CD14-positive monocyte (primary cell): ENCODE measurements at regions not wholly inside any gene's neighbourhood (a gene's known extent, or its start where the extent isn't known, plus 50 kb on each side); places are given as distances from the start of the nearest gene placed in this dataset.
"Not testable (repeated sequence)": the region's sequence is repeated elsewhere in the genome, so short reads cannot be mapped to it uniquely, and the experiment has no call there.

Experiments
- DNase-seq, 3 donors: peaks; one replicate each; pipeline ENCODE4 v3.0.0-alpha.2; 2011 to 2022
- H2AFZ ChIP-seq: 2 replicates; pipeline ENCODE4 v1.6.0; 2012; ENCODE audit warnings: mild to moderate bottlenecking, low read depth, low read length, inconsistent platforms; ENCODE audit not compliant: insufficient read depth, poor library complexity, severe bottlenecking
- H3K27ac ChIP-seq, 2 donors: 1 replicate in 1 of 2; 2 replicates in 1 of 2; pipeline ENCODE4 v1.5.1; 2012 to 2013; ENCODE audit warnings: low read length in 2 of 2, control low read depth in 1 of 2, inconsistent platforms in 1 of 2, low read depth in 1 of 2, mild to moderate bottlenecking in 1 of 2
- H3K27me3 ChIP-seq, 2 donors: one replicate each; pipeline versions ENCODE4 v1.6.0 to v1.6.1; 2011 to 2013; ENCODE audit warnings: low read length in 2 of 2; ENCODE audit not compliant: control insufficient read depth in 2 of 2, insufficient read depth in 2 of 2
- H3K36me3 ChIP-seq, 2 donors: replicated peaks in 1 of 2; 1 replicate in 1 of 2; 2 replicates in 1 of 2; pipeline versions ENCODE4 v1.5.1 to v1.6.1; 2012 to 2013; ENCODE audit warnings: low read length in 2 of 2, control low read depth in 1 of 2, inconsistent platforms in 1 of 2, mild to moderate bottlenecking in 1 of 2; ENCODE audit not compliant: insufficient read depth in 2 of 2, control insufficient read depth in 1 of 2
- H3K4me1 ChIP-seq, 2 donors: 1 replicate in 1 of 2; 2 replicates in 1 of 2; pipeline versions ENCODE4 v1.5.1 to v1.6.1; 2012 to 2013; ENCODE audit warnings: low read length in 2 of 2, control low read depth in 1 of 2, inconsistent platforms in 1 of 2, mild to moderate bottlenecking in 1 of 2, moderate library complexity in 1 of 2; ENCODE audit not compliant: insufficient read depth in 2 of 2, control insufficient read depth in 1 of 2
- H3K4me2 ChIP-seq: replicated peaks from 2 replicates; pipeline ENCODE3; 2012; ENCODE audit warnings: low read length, moderate library complexity, mild to moderate bottlenecking; ENCODE audit not compliant: poor library complexity, severe bottlenecking; ENCODE audit errors: extremely low read depth
- H3K4me3 ChIP-seq, 3 experiments: fragments of 200-600 bp in 1 of 3; sonication (generic) in 1 of 3; replicated peaks in 1 of 3; 1 replicate in 2 of 3; 2 replicates in 1 of 3; pipeline ENCODE4 v1.5.1; 2011 to 2013; ENCODE audit warnings: low read length in 3 of 3, mild to moderate bottlenecking in 3 of 3, control low read depth in 2 of 3, low read depth in 2 of 3, inconsistent platforms in 1 of 3, moderate library complexity in 1 of 3
- H3K79me2 ChIP-seq: 2 replicates; pipeline ENCODE4 v1.6.0; 2012; ENCODE audit warnings: mild to moderate bottlenecking, control low read depth, inconsistent platforms, low read length, moderate library complexity; ENCODE audit not compliant: insufficient read depth
- H3K9ac ChIP-seq: 2 replicates; pipeline ENCODE4 v1.6.0; 2017; ENCODE audit warnings: low read length, mild to moderate bottlenecking; ENCODE audit not compliant: insufficient read depth, poor library complexity, severe bottlenecking
- H3K9me3 ChIP-seq, 2 donors: replicated peaks in 1 of 2; 1 replicate in 1 of 2; 2 replicates in 1 of 2; pipeline versions ENCODE4 v1.5.1 to v1.6.1; 2012 to 2013; ENCODE audit warnings: low read length in 2 of 2, control low read depth in 1 of 2; ENCODE audit not compliant: control insufficient read depth in 1 of 2, insufficient read depth in 1 of 2
- H4K20me1 ChIP-seq: 2 replicates; pipeline ENCODE4 v1.6.0; 2012; ENCODE audit warnings: mild to moderate bottlenecking, low read length, control low read depth, moderate library complexity; ENCODE audit not compliant: insufficient read depth
- H3K27ac Mint-ChIP-seq, 7 donors: one replicate each; pipeline ENCODE4 v1.8.0; 2020; ENCODE audit warnings: mild to moderate bottlenecking in 7 of 7, mixed read lengths in 7 of 7, moderate library complexity in 6 of 7, inconsistent platforms in 2 of 7
- H3K27me3 Mint-ChIP-seq, 3 donors: one replicate each; pipeline ENCODE4 v1.8.0; 2021 to 2022; ENCODE audit warnings: low read depth in 3 of 3, mild to moderate bottlenecking in 3 of 3, mixed read lengths in 3 of 3, moderate library complexity in 3 of 3, inconsistent platforms in 1 of 3
- H3K36me3 Mint-ChIP-seq, 2 donors: one replicate each; pipeline ENCODE4 v1.8.0; 2020; ENCODE audit warnings: mixed read lengths in 2 of 2, inconsistent platforms in 1 of 2, mild to moderate bottlenecking in 1 of 2
- H3K4me1 Mint-ChIP-seq: one replicate; pipeline ENCODE4 v1.8.0; 2020; ENCODE audit warnings: mild to moderate bottlenecking, mixed read lengths
- H3K4me3 Mint-ChIP-seq, 2 donors: one replicate each; pipeline ENCODE4 v1.8.0; 2020; ENCODE audit warnings: mild to moderate bottlenecking in 2 of 2, mixed read lengths in 2 of 2, moderate library complexity in 1 of 2
- H3K9me3 Mint-ChIP-seq, 7 donors: one replicate each; pipeline ENCODE4 v1.8.0; 2020 to 2022; ENCODE audit warnings: mixed read lengths in 7 of 7, mild to moderate bottlenecking in 6 of 7, moderate library complexity in 6 of 7, inconsistent platforms in 2 of 7
- WGBS: methylation state at CpG from one replicate; pipeline ENCODE4 v1.1.5; 2013; ENCODE audit warnings: missing lambda C conversion rate; ENCODE audit not compliant: insufficient coverage; 5-methylcytosine and 5-hydroxymethylcytosine counted together
- intact Hi-C, 2 donors: fragments of 100-400 bp; cut with micrococcal nuclease; formaldehyde crosslinking; loops; one replicate each; pipeline versions ENCODE4 v1.15.0 to v1.15.1; 2023
- TF ChIP-seq, protein P1 (sequence below): fragments of 200-600 bp; IDR thresholded peaks from one replicate; pipeline ENCODE4 v1.8.0; 2022; ENCODE audit warnings: antibody characterized with exemption, mild to moderate bottlenecking

DNA sequence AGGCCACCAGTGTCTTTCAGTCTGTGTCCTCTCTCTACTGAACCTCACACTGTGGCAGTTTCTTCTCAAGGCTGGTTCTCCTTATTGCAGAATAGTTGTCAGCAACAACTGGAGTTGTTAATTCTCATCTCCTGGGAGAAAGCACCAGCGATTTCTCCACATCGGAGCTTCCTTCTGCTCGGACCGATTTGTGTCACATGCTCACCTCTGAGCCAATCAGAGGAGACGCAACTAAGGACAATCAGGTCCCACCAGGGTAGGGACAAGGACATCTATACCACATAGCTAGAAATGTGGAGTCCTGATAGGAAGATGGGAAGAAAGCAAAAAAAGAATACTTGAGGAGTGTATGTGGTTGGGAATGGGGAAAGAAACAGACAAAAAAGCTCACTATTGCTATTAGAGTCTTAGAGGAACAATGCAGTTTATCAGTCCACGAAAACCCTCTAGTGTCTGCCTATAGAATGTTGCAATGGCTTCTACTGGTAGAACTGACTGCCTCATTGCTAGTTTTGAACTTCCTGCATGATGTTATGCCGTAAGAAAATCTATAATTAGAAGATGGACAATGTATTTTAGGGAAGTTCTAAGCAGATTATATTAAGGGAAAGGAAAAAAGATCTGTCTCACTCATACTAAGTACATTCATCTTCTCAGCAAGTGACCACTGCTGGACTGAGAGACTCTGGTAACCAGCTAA, 169.7 kb downstream of the CDCA7 start:
- TF ChIP-seq, protein P1, sequence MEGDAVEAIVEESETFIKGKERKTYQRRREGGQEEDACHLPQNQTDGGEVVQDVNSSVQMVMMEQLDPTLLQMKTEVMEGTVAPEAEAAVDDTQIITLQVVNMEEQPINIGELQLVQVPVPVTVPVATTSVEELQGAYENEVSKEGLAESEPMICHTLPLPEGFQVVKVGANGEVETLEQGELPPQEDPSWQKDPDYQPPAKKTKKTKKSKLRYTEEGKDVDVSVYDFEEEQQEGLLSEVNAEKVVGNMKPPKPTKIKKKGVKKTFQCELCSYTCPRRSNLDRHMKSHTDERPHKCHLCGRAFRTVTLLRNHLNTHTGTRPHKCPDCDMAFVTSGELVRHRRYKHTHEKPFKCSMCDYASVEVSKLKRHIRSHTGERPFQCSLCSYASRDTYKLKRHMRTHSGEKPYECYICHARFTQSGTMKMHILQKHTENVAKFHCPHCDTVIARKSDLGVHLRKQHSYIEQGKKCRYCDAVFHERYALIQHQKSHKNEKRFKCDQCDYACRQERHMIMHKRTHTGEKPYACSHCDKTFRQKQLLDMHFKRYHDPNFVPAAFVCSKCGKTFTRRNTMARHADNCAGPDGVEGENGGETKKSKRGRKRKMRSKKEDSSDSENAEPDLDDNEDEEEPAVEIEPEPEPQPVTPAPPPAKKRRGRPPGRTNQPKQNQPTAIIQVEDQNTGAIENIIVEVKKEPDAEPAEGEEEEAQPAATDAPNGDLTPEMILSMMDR = no peak
- H4K20me1 ChIP-seq = no peaks in the 10 kb centered on the region
- H3K27me3 Mint-ChIP-seq = peaks cover 3 to 9% (median 6%) of the 10 kb centered on the region in 3 donors
- peak overlapping the region in 1 of 2 donors; percentile 42 for H3K27ac ChIP-seq
- intact Hi-C loops = no loop called here
- peaks cover 18 to 19% of the 10 kb centered on the region in 2 donors for H3K4me1 ChIP-seq
- peak; percentile 42 to 59 (median 58) for DNase-seq
- no peaks in the 10 kb centered on the region for H3K36me3 ChIP-seq
- H3K4me2 ChIP-seq = peak overlapping the region; percentile 40
- no peaks in the 10 kb centered on the region for H3K9me3 ChIP-seq
- no peaks in the 10 kb centered on the region for H3K36me3 Mint-ChIP-seq
- peak overlapping the region in 1 of 2 donors; percentile 48 for H3K4me3 Mint-ChIP-seq
- peak overlapping the region in 1 of 3 experiments; percentile 39 for H3K4me3 ChIP-seq
- no peak overlapping the region for H2AFZ ChIP-seq
- peaks cover 0 to 2% of the 10 kb centered on the region in 2 donors for H3K27me3 ChIP-seq
- no peak overlapping the region for H3K9ac ChIP-seq
- no peaks in the 10 kb centered on the region for H3K9me3 Mint-ChIP-seq
- WGBS = 90% methylated on average over 2 of the region's 7 CpGs
- no peaks in the 10 kb centered on the region for H3K79me2 ChIP-seq
- peak overlapping the region; percentile 33 to 87 (median 80) for H3K27ac Mint-ChIP-seq
- H3K4me1 Mint-ChIP-seq = peaks cover 17% of the 10 kb centered on the region

DNA sequence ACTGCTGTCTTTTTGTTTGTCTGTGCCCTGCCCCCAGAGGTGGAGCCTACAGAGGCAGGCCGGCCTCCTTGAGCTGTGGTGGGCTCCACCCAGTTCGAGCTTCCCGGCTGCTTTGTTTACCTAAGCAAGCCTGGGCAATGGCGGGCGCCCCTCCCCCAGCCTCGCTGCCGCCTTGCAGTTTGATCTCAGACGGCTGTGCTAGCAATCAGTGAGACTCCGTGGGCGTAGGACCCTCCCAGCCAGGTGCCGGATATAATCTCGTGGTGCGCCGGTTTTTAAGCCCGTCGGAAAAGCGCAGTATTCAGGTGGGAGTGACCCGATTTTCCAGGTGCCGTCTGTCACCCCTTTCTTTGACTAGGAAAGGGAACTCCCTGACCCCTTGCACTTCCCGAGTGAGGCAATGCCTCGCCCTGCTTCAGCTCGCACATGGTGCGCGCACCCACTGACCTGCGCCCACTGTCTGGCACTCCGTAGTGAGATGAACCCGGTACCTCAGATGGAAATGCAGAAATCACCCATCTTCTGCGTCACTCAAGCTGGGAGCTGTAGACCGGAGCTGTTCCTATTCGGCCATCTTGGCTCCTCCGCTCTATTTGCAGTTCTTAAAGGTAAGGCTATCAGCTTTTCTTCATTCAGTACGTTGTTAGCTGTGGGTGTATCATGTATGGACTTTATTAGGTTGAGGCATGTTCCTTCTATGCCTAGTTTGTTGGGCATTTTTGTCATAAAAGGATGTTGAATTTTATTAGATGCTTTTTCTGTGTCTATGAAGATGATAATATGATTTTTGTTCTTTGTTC, 178.3 kb downstream of the CDCA7 start:
- H3K27me3 ChIP-seq, H3K36me3 Mint-ChIP-seq, H3K4me3 Mint-ChIP-seq, H3K36me3 ChIP-seq, H3K9ac ChIP-seq, H3K4me2 ChIP-seq, H3K27ac ChIP-seq, H3K9me3 ChIP-seq, H2AFZ ChIP-seq, intact Hi-C loops, H3K27me3 Mint-ChIP-seq, H3K4me3 ChIP-seq, H3K4me1 Mint-ChIP-seq, H3K27ac Mint-ChIP-seq, H3K4me1 ChIP-seq, H3K79me2 ChIP-seq, H4K20me1 ChIP-seq, DNase-seq: not testable (repeated sequence)
- 87% methylated on average over 22 of the region's 32 CpGs for WGBS
- H3K9me3 Mint-ChIP-seq = peaks cover 3 to 14% (median 8%) of the 10 kb centered on the region in 7 donors
